ENCODE measurements at regions not wholly inside any gene's neighbourhood (a gene's known extent, or its start where the extent isn't known, plus 50 kb on each side); places are given as distances from the start of the nearest gene placed in this dataset.
A peak's percentile ranks its signal among the peaks of the same experiment; 100 is the strongest.
"Not testable (repeated sequence)": the region's sequence is repeated elsewhere in the genome, so short reads cannot be mapped to it uniquely, and the experiment has no call there.

DNA sequence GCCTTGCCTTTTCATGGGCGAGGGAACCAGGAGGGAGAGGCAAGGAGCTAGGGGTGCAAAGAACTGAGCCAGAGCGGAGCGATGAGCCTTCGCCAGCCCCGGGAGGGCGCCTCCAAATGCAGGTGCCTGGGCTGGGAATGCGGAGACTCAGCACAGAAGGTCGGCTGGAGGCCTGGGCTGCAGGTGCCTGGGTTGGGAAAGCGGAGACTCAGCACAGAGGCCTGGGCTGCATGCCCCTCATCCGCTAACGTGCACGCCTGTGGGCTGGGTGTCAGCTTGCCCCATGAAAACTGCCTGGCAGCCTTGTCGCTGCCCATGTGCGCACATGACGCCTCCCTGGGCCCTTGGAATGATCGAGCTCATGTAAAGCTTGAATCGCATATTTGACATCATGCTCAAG, 51.8 kb downstream of the POM121L12 start:
- no peak for DNase-seq

DNA sequence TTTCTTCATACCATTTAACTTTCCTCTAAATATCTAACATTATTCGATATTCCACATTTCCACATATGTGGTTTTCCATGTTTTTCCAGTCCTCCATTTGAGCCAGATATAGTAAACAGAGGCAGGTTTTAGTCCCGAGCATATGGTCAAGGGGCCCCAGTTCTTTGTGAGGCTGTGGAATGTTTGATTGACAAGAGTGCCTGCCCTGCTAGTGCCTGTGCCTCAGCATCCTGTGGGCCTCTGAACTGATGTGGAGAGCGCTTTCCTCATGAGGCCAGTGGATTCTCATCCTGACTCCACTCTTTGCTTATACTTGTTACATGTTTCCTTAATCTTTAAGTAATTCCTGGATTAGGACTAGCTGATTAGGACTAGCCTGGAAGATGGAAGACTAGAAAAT, 58.8 kb downstream of the POM121L12 start:
- no peak for DNase-seq

DNA sequence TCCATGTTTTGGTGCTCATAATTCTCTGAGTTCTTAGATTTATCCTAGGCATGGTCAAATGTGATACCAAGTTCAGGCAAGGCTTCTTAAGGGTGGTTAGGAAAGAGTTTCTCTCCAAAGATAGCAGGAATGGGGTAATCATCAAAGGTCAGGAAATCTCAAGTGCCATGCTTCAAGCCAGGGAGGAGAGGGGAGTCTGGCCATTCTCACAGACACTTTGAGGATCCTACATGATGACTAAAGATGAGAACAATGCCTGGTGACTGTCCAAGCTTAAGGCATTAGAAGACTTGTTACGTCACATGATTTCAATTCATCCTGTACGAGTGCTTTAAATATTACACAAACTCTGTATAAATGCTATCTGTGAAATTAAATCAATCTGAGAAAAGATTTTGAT, 59.4 kb downstream of the POM121L12 start:
- DNase-seq = no peak

DNA sequence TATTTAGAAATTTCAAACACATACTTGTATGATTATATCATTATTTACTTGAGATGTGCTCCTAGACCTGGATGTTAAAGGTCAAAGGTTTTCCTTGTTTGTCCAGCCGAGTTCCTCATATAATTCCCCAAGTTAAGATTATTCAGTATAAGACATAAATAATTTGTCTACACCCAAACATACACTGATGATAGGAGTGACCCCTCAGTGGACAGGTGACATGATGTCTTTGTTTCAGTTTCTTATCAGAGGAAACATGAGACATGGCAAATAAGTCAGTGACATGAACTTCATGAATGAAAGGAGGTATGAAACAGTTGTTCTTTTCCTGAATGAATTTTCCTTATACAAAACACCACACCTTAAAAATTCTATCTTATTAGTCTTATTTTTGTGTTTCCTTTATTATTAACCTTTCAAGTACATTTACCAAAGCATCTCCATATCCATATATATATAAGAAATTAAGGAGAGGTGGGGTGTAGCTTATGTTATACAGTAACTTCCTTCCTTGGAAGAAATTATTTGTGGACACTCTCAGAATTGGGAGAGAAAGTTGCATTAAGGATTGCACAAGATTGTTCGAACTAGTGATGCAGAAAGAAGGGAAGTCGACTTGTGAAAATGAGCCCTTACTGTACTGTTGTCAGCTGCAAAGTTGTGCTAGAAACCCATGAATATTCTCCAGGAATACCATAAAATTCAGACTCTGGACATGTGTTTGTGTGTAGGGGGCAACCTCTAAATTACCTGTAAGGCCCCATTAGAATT, 60.5 kb downstream of the POM121L12 start:
- DNase-seq = no peak

DNA sequence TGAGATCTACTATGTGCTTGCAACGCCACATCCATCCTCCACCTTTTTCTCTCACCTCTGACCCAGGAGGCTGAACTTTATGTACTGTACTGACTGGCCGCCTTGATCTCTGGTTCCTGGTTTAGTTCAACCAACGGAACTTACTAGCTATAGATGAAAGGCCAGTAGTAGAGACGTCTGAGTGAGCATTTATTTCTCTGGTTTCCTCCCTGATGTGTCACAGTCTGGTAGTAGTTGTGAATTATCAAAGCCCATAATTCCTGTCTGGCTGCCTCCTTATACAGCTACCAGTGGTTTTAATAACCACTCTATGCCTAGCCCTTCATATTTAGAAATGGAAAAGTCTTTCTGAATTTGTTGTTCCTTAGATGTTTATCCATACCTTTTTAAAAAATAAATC, 64.7 kb downstream of the POM121L12 start:
- DNase-seq = no peak

DNA sequence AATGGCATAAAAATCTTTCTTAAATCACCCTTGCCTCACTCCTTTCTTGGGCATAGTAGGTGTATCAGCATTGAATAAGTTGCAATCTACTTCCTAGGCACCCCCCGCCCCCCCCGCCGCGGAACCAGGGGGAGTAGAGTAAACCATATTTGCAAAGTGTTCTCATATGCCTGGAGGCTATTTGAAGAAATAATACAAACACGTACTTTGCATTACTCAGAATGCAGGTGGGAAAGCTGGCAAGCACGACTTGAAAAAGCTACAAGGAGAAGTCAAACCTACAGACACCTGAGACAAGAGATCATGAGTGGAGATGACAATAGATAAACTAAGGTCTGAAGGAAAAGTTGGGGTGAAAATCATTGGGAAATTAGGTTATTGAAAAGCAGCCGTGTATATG, 65.6 kb downstream of the POM121L12 start:
- no peak for DNase-seq

DNA sequence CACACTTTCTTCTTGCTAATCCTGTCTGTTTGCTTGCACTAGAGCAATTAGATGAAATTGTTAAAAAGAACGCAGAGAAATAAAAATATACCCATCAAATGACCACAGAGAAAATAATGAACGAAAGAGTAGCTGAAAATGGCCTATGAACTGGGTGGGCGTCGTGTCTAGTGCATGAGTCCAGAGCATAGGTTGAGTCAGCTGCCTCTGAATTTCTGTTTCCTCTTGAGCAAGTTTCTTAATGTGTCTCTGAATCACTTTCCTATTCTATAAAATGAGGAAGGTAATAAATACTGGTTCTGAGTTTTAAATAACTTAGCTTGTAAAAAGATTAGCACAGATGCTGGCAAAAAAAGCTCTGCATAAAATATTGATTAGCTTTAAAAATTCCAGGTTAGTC, 75.0 kb downstream of the POM121L12 start:
- DNase-seq = no peak

DNA sequence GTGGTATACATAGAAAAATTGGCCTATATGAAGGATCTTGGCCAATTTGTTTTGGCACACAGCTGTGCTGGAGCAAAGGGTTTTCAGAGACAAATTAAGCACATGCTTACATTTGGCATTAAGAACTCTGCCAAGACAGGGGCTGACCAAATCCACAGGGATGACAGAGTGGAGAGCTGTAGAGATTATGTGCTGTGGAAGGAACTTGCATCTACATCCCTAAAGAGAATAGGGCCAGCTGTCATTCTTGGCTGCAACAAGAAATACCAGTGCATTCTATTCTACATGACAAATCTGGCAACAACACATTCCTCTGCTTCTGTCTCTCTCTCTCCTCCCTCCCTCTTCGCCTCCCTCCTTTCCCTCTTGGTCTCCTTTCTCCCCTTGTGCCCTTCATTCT, 75.6 kb downstream of the POM121L12 start:
- DNase-seq = no peak

DNA sequence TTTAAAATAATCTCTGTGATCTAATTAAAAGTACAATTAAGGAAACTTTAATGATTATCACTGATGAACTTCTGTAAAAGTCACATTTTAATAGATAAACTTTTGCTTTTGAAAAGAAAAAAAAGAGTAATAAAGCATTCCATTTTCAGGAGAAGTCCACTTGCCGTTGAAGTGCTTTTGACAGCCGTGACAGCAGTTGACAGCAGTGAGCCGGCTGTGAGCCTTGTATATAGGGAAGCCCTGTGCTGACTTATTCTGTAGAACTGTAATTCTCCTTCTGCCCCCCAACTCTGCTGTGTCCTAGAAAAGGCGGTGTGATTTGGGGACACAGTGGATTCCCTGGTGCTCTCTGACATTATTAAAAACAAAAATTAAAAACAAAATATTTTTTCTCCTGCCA, 78.0 kb downstream of the POM121L12 start:
- DNase-seq = no peak

DNA sequence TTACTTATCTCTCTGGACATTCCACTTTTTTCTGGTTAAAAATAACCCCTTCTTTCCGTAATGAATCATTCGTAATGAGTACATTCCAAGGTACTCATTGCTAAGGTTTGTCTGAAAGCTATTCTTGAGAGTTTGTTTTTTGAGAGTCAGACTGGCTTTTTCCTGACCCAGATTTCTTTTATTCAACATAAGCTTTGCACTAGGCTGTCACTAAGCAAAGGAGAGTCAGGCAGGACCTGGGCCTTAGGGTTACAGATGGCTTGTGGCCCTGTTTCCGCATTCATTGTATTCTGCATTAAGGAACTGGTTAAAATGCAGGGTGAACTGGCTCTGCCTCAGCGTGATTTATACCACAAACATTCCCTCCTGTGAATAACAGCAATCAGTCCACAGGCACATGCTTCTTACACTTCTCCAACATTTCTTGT, 84.1 kb downstream of the POM121L12 start:
- DNase-seq = no peak

DNA sequence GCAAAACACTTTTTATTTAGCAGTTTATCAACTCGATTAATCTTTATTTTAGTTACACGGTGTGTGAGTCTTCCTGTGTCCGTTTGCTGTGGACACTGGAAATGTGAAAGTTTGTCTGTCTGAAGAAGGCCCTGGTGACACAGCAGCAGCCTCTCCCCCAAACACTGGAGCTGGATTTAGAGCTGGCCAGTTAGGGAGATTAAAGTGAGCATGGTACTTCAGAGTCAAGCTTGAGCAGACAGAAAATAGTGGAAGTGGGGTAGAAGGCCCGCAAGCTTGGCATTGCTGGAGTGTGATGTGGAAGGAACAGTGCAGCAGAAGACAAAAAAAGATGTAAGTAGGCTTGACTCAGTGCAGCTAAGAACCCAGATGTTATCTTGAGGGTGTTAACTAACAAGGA, 85.9 kb downstream of the POM121L12 start:
- DNase-seq = no peak

DNA sequence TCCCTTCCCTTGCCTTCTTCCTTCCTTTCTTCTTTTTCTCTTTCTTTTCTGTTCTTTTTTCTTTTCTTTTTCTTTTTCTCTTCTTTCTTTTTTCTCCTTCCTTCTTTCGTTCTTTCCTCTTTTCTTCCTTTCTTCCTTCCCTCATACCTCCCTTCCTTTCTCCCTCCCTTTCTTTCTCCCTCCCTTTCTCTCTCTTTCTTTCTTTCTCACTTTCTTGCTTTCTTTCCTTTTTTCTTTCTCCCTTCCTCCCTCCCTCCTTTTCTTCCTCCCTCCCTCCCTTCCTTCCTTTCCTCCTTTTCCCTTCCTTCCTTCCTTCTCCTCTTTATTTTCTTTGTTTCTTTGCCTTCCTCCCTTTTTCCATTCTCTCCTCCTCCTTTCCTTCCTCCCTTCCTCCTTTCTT, 96.3 kb downstream of the POM121L12 start:
- DNase-seq = no peak

DNA sequence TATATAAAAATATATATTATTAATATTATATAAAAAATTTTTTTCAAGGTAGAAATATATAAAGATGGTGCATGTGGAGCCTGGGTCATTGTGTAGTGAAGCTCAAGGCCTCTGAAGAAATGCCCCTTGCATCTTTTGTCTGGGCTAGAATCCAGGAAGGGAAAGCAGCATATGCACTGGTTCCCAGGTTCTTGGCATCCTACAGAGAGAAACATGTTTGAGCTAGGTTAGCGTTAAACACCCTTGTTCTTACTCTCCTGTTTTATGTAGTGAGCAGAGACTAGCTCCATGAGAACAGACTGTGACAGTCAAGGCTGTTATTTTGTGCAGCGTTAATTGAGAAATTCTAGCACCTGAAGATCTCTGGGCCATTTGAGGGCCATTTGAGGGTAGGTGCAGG, 116.1 kb downstream of the POM121L12 start:
- DNase-seq = no peak

DNA sequence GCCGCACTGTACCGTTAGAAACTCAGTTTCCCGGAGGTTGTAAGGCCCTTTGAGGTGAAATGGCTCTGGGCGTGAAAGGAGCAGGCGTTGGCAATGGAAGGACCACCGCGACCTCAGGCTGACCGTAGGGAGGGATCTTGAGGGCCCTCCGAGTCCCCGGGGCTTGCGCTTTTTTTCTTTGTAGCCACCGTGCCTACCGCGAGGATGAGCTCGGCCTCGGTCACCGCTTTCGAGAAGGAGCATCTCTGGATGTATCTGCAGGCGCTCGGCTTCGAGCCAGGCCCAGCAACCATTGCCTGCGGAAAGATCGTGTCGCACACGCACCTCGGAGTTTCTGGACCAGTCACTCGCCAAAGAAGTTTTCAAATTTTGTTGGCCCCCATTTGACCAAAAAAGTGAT, 151.8 kb downstream of the POM121L12 start:
- not testable (repeated sequence) for DNase-seq

DNA sequence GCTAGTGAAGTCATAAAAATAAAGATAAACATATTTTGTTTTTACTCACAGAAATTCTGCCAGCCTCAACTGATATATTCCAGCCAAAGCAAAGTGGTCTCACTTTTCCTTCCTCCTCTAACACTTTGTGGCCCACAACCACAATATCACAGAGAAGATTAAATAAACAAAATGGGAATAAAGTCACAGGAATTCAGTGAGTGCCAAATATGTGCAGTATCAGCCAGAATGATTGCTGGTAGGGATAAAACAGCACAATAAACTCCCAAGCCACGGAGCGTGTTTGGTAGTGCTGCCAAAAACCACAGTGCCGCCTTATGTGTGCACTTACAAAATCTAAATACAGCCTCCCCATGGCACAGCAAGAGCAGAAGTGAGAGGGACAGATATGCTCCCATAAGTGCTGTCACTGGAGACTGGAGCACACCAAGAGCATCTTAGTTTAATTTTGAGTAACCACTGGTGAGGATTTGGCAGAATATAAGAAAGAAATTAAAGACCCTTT, 155.8 kb downstream of the POM121L12 start:
- no peak for DNase-seq

DNA sequence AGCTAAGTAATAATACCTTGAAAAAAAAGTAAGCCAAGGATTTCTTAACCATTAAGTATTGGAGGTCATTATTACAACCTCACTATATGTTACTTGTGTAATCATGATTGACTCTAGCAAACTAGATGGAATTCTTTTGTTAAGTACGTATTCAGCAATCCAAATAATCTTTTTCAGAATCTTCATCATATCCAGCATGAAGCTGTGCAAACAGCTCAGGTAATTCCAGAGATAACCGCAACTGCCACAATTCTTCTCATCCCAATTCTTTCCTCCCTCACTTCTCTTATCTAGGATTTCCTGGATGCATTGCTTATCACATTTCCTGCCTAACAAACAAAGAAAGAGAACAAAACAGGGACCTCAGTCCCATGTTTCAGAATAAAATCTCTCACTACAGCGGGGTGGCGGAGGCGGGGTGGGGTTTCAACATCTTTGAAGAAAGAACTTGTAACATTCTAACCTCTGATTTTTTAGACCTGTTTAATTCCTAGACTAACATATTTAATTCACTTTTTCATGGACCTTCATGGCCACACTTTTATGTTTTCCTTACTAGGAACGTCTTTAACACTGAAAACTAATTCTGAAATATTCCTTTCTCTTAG, 156.5 kb downstream of the POM121L12 start:
- no peak for DNase-seq

DNA sequence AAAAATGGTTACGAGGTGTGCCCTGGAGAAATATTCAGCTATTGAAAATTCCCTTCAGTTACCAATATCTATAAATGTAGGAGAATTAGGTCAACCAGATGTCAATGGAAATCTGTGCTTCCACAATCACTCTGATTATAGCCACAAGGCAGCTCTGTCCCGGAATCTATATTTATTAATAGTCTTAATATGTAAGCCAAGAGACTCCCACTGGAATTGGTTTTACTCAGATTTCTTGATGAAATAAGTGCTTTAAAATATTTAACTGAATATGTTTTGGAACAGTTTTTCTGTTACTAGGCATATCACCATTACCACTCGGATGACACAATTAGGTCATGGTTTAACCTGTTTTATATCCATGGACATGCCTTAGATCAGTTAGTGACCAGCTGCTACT, 169.6 kb downstream of the POM121L12 start:
- no peak for DNase-seq

DNA sequence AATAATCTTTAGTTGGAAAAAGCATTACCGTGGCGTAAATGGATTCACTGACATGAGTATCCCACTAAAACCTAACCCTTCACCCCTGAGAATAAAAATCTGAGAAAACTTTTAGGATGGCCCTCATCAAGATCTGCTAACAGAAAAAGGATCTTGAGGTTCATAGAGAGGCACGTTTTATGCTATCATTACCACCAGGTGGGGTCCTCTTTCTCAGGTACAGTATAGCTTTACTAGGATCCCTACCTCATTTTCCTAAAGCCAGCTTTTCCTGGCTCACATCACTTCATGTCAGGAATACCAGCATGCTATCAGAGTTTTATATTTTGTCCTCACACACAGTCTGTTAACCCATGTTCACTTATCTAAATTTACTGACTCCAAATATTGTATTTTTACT, 173.7 kb downstream of the POM121L12 start:
- no peak for DNase-seq

DNA sequence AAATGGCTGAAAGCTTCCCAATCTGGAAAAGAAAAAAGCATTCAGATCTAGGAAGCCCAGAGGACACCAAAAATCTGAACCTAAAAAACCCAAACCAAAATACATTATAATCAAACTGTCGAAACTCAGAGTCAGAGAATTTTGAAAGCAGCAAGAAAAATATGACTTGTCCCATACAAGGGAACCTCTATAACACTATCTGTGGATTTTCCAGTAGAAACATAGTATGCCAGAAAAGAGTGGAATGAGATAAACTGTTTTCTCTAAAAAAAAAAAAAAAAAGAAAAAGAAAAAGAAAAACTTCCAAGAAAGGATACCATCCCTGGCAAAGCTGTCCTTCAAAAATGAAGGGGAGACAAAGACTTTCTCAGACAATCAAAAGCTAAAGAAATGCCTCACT, 179.0 kb downstream of the POM121L12 start:
- no peak for DNase-seq

DNA sequence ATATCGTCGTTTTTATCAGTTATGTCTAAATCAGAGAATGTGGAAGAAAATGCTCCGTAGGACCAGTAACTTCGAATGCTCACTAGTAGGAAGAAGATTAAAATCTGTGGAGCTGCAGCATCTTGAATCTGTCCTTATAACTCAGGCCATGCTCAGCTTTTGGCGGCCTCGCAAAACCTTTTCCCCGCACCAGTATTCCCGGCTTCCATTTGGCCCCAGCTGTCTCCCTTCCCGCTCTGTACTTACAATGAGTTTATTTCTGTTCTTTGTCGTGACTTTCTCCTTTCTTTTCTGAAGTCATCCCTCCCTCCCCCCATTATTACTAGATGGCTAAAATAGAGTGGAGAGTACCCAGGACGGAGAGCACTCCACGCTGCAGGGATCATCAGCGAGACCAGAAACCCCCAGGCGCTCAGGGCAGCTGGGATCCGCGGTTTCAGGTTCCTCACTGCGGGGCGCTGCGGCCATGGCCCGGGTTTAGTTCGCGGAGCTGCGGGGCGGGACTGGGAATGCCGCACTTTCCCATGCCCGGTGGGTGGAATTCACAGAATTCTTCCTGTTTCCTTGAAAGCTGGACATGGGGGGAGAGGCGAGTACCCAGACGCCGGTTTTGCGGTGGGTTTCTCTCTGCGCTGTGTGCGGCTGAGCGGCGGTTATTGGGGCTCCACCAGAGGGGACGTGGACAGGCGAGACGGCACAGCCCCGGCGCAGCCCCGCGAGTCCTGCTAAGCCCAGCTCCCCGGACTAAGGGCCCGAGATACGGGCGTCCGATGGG, 183.5 kb downstream of the POM121L12 start:
- DNase-seq = peak in 8 of 56 donors; percentile 2 to 36 (median 4)

DNA sequence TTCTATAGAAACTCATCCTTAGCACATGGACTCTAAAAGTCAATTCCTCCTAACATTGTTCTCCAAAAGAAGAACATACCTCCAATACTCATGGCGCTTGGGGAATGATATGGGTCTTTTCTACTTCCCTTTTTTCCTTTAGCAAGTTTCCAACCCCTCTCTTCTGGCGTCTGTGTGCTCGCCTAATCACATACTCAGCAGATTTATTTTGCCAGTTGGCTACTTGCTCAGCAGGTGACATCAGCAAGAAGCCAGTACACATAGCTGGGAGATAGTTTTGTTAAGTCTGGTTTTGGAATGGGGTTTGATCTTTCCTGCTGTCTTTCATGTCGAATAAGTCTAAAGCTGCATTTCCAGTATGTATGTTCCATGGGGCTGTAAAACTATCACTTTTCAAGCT, 193.8 kb downstream of the POM121L12 start:
- DNase-seq = no peak

DNA sequence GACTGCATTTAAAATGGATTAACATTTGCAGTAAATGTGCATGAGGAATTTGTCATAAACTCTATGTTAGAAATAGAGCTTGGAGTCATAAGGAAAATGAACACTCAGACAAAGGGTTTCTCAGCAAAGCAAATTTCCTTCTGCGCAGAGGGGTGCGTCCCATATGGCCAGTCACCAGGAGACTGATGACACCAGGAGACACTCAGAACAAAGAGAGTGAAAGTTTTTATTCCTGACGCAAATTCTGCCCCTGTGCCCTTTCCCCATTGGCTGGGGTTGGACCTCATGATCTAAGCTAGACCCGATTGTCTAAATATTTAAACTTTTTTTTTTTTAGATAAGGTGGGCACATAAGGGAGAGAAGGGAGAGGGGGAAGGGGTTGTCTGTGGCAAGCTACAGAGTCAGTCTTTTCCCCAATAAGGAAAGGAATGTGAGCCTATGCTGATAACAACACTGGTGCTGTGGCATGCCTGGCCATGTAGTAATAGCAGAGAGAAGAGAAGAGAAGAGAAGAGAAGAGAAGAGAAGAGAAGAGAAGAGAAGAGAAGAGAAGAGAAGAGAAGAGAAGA, 202.0 kb downstream of the POM121L12 start:
- DNase-seq = no peak

Data from amygdala (tissue), 56 donors.